Esophagus (tissue), 2 donors: ENCODE measurements at regions not wholly inside any gene's neighbourhood (a gene's known extent, or its start where the extent isn't known, plus 50 kb on each side); places are given as distances from the start of the nearest gene placed in this dataset.

Source experiments
- H3K27ac ChIP-seq, 2 donors: one replicate each; pipeline ENCODE4 v1.5.1; 2013; ENCODE audit warnings: low read depth in 2 of 2, mild to moderate bottlenecking in 2 of 2, inconsistent platforms in 1 of 2, low read length in 1 of 2, moderate library complexity in 1 of 2
- H3K27me3 ChIP-seq, 2 donors: one replicate each; pipeline ENCODE4 v1.6.1; 2013; ENCODE audit warnings: low read length in 2 of 2, control low read depth in 1 of 2, mild to moderate bottlenecking in 1 of 2; ENCODE audit not compliant: insufficient read depth in 2 of 2, control insufficient read depth in 1 of 2
- H3K36me3 ChIP-seq, 2 donors: one replicate each; pipeline ENCODE4 v1.6.1; 2013; ENCODE audit warnings: low read length in 1 of 2; ENCODE audit not compliant: control insufficient read depth in 2 of 2, insufficient read depth in 2 of 2
- H3K4me1 ChIP-seq, 2 donors: one replicate each; pipeline ENCODE4 v1.6.1; 2013; ENCODE audit warnings: low read length in 1 of 2; ENCODE audit not compliant: control insufficient read depth in 2 of 2, insufficient read depth in 2 of 2
- H3K4me3 ChIP-seq, 2 donors: one replicate each; pipeline ENCODE4 v1.5.1; 2013; ENCODE audit warnings: low read length in 2 of 2, mild to moderate bottlenecking in 2 of 2, low read depth in 1 of 2, moderate library complexity in 1 of 2
- H3K9me3 ChIP-seq, 2 donors: one replicate each; pipeline ENCODE4 v1.6.1; 2013; ENCODE audit warnings: mild to moderate bottlenecking in 2 of 2, low read depth in 1 of 2, low read length in 1 of 2, moderate library complexity in 1 of 2; ENCODE audit not compliant: control insufficient read depth in 2 of 2, insufficient read depth in 1 of 2
- WGBS, 2 donors: extraction: QIAGEN DNeasy Blood & Tissue Kit; methylation state at CpG; one replicate each; pipeline ENCODE4 v1.1.7; 2013; 5-methylcytosine and 5-hydroxymethylcytosine counted together
- donor health status: healthy with polysubstance abuse.
- donor health status: Bipolar disorder and iron deficiency.

DNA sequence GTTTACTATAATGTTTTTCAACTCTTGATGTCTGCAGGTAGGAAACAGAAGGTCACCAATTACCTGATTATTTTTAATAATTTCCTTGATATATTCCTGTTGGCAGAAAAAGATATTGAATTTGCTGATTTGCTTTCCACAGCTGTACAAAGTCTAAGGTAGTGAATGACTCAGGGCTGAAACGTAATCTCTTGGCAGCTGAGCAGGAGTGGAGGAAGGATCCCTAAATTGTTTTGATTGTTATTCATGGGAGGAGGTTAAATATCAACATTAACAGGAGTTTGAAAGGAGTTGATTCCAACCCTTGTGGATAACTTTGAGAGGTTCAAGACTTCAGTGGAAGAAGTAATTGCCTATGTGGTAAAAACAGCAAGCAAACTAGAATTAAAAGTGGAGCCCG, 345.2 kb upstream of the SLC8A1 start:
- Histone ChIP-seq H3K9me3 (no peaks in the 10 kb centered on the region), H3K36me3 (no peaks in the 10 kb centered on the region), H3K4me1 (no peaks in the 10 kb centered on the region), H3K27ac (no peak overlapping the region), H3K27me3 (no peaks in the 10 kb centered on the region), H3K4me3 (no peak overlapping the region)
- 56 to 57% methylated on average over 2 of the region's 2 CpGs for WGBS, 2 donors

- Histone ChIP-seq H3K4me3 (no peak overlapping the region), H3K36me3 (no peaks in the 10 kb centered on the region), H3K9me3 (no peaks in the 10 kb centered on the region), H3K4me1 (no peaks in the 10 kb centered on the region), H3K27me3 (no peaks in the 10 kb centered on the region), H3K27ac (no peak overlapping the region)
- WGBS, 2 donors = 50 to 58% methylated on average over 2 of the region's 2 CpGs
Measured at GRCh38 chr2:40803900-40804299, 352.0 kb upstream of the SLC8A1 start.

GRCh38 chr2:40809156-40809555, 357.3 kb upstream of the SLC8A1 start:
- Histone ChIP-seq H3K4me1 (no peaks in the 10 kb centered on the region), H3K27ac (no peak overlapping the region), H3K4me3 (no peak overlapping the region), H3K36me3 (no peaks in the 10 kb centered on the region), H3K27me3 (no peaks in the 10 kb centered on the region), H3K9me3 (no peaks in the 10 kb centered on the region)
- 86 to 88% methylated on average over 10 of the region's 10 CpGs for WGBS, 2 donors

DNA sequence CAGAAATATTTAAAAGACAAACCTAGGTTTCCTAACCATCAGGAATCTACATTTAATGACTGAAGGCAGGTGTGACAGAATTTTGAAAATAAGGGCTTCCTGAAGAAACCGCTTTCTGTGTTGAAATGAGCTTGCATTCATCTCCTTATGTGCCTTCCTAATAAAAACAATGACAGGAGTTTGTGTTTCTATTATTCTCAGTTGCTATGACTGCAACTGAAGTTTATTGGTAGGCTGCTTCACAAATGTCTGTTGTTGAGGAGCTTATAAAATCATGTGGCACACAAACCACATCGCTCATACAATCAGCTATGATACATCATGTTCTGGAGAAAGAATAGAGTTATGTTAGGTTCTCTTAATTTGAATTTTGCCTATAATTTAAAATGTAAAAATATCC, 362.7 kb upstream of the SLC8A1 start:
- H3K27me3 ChIP-seq = no peaks in the 10 kb centered on the region
- H3K4me3 ChIP-seq = no peak overlapping the region

DNA sequence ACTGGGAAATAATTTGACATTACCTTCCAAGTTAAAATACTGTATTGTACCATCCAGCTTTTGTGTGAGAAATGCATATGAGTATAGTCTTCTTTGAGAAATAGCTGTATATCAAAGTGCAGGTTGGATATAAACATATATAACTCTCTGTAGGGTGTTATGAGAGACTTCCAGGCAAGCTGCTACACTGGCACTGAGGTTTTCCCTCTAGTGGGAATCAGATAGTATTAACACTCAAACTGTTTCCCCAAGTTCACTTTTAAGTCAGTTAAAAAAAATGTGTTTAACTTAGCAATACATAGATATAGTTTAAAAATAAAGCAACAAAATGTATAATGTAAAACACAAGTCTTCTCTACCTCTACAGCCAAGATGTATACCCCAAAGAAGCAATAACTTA, 368.4 kb upstream of the SLC8A1 start:
- Histone ChIP-seq H3K9me3 (no peaks in the 10 kb centered on the region), H3K36me3 (no peaks in the 10 kb centered on the region), H3K4me3 (no peak overlapping the region), H3K27ac (no peak overlapping the region), H3K27me3 (no peaks in the 10 kb centered on the region), H3K4me1 (no peaks in the 10 kb centered on the region)

More for the DNA sequence above, 362.7 kb upstream of the SLC8A1 start:
- H3K4me1 ChIP-seq = no peaks in the 10 kb centered on the region
- H3K9me3 ChIP-seq = no peaks in the 10 kb centered on the region
- WGBS, 2 donors = 69 to 73% methylated on average over 2 of the region's 2 CpGs
- H3K36me3 ChIP-seq = no peaks in the 10 kb centered on the region
- H3K27ac ChIP-seq = no peak overlapping the region

- no peaks in the 10 kb centered on the region for H3K9me3 ChIP-seq
- no peaks in the 10 kb centered on the region for H3K27me3 ChIP-seq
- WGBS, 2 donors = 76 to 77% methylated on average over 3 of the region's 3 CpGs
- no peak overlapping the region for H3K4me3 ChIP-seq
- H3K36me3 ChIP-seq = no peaks in the 10 kb centered on the region
- H3K4me1 ChIP-seq = no peaks in the 10 kb centered on the region
- no peak overlapping the region for H3K27ac ChIP-seq
Measured at GRCh38 chr2:40823478-40823877, 371.6 kb upstream of the SLC8A1 start.

DNA sequence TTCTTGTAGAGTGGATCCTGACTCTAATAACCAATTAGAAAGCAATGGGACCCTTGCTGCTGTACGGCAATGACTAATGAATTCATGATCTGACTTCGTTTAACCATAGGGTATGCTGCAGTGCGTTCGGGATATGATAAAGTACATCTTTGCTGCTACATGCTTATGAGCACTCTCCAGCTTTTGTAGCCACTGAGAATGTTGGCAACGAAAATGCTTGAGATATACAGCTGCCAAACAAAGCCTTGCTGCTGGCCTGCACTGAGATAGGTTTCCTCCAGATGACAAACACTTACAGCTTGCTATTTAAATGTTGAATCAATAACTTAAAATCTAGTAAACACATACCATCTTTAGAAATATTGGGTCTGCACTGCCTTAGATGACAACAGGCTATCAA, 372.4 kb upstream of the SLC8A1 start:
- H3K4me1 ChIP-seq = no peaks in the 10 kb centered on the region
- no peak overlapping the region for H3K4me3 ChIP-seq
- H3K27me3 ChIP-seq = no peaks in the 10 kb centered on the region
- H3K9me3 ChIP-seq = no peaks in the 10 kb centered on the region
- WGBS, 2 donors = 59 to 65% methylated on average over 5 of the region's 5 CpGs
- H3K36me3 ChIP-seq = no peaks in the 10 kb centered on the region
- H3K27ac ChIP-seq = no peak overlapping the region

DNA sequence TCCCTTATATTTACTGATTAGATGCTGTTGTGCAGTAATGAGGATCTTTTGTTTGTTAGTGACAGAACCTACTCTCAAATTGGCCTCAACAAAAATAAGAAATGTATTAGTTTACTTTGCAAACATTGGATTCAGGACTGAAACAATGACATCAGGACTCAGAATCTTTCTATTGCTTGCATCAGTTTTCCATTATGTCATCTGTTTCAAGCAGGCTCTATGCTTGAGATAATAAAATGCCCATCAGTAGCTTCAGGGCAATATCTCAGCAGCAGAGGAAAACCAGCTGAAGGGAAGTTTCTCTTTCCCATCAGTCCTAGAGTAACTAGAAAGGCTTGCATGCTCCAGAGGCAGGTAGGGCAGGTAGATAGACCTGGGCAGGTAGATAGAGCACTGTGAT, 375.5 kb upstream of the SLC8A1 start:
- no peak overlapping the region for H3K4me3 ChIP-seq
- H3K27ac ChIP-seq = no peak overlapping the region
- H3K27me3 ChIP-seq = no peaks in the 10 kb centered on the region
- H3K36me3 ChIP-seq = no peaks in the 10 kb centered on the region
- no peaks in the 10 kb centered on the region for H3K4me1 ChIP-seq
- no peaks in the 10 kb centered on the region for H3K9me3 ChIP-seq

DNA sequence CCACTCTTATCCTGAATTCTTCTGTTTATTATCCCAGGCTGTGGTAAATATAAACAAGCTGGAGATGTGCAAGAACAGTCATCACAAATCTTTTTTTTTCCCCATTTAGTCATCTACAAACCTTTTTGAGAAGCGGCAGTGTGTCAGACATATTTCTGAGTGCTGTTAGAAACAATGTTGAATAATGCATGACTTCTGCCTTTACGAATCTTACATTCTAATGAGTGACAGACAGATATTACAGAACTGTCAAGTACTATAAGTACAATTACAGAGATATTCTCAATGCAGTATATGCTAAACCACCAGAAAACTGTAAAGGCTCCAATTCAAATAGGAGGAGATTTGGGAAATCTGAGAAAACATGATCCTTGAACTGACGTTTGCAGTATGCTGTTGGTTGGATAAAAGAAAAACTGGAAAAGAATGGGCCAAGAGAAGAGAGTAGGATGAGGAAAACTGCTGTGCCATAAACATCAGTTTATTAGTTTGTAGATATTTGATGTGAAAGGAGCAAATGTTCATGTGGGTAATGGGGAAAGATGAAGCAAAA, 379.5 kb upstream of the SLC8A1 start:
- Histone ChIP-seq H3K27ac (no peak overlapping the region), H3K27me3 (no peaks in the 10 kb centered on the region), H3K9me3 (no peaks in the 10 kb centered on the region), H3K4me1 (no peaks in the 10 kb centered on the region), H3K36me3 (no peaks in the 10 kb centered on the region), H3K4me3 (no peak overlapping the region)
- 52 to 63% methylated on average over 3 of the region's 3 CpGs for WGBS, 2 donors

- H3K27ac ChIP-seq = no peak overlapping the region
- H3K36me3 ChIP-seq = no peaks in the 10 kb centered on the region
- no peaks in the 10 kb centered on the region for H3K27me3 ChIP-seq
- no peak overlapping the region for H3K4me3 ChIP-seq
- no peaks in the 10 kb centered on the region for H3K9me3 ChIP-seq
- H3K4me1 ChIP-seq = no peaks in the 10 kb centered on the region
- WGBS, 2 donors = 88 to 95% methylated on average over 2 of the region's 2 CpGs
Measured at GRCh38 chr2:40841856-40842255, 390.0 kb upstream of the SLC8A1 start.
